ENCODE measurements at regions not wholly inside any gene's neighbourhood (a gene's known extent, or its start where the extent isn't known, plus 50 kb on each side); places are given as distances from the start of the nearest gene placed in this dataset.

GRCh38 chr13:103161476-103161875, 95.3 kb upstream of the SLC10A2 start:
- no peak for DNase-seq

DNA sequence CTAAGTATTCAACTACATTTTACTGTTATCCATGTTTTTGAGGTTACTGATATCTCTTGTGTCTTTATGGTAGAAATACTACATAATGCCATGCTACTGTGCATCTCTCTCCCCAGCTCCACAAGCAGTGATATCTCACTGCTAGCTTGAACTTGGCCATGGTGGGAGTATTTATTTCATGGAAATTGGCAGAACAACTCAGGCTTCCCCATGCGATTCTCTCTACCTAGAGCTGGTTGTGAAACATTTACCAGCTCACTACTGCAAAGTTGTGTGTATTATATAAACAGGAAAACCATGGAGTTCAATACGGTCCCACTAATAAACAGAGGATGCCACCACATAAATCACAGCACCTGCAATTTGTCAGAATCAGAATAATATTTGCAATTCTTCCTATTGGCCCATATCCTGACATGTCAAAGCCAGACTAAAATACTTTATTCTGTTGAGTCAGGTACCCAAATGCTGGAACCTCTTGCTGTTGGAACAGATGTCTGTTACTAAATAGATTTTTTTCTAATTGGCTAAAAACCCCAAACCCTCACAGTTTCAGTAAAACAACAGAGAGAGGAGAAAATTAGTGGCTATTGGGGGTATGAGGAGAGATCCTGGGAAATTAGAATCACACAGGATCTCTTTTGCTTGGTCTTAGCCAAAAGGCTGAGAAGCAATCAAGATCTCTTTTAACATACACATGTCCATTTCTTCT, 91.4 kb upstream of the SLC10A2 start:
- no peak for DNase-seq

GRCh38 chr13:103157016-103157415, 90.8 kb upstream of the SLC10A2 start:
- DNase-seq: no peak

DNA sequence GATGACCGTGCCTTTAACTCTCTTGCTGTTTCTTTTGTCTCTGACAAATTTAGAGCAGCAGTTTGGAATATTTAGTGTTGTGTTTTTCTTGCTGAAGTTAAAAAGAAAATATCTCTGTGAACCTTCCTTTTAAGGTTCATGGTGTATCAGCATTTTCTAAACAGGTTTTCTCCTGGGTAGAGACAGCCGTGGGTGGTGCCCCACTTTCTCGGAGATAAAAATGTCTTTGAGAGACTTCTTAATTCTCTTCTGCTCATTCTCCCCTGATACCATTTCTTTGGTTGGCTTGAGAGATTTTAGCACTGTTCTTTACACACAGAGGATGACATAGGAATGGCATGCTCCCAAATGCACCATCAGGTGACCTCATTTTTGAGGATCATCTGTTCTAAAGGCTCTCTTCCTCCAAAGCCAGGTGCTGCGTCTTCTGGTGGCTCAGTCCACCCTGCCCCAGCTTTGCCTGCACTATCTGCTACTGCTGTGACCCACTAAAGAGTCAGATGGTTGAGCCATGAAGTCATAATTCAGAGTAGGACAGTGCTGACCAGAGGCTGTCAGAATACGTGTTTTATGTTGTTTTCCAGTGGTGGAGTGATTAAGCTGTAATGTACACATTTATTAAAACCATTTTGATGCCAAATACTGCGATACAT, 90.3 kb upstream of the SLC10A2 start:
- DNase-seq: no peak

DNA sequence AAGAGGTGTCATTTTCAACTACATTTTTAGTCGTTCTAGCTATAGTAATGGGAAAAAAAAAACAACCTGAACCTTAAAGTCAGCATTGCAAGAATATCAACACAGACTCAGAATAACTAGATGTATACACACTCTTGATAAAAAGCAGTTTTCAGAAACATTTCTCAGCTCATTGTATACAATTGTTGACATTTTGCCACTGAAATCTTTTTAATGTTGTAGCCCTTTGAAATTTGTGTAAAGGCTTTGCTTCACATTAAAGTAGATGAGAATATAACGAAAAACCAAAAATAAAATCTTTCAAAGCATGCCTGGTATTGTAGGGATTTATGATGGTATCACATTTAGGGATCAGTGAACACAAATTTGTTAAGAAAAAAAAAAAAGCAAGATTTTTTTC, 87.2 kb upstream of the SLC10A2 start:
- no peak for DNase-seq

GRCh38 chr13:103147961-103148360, 81.7 kb upstream of the SLC10A2 start:
- DNase-seq: no peak

DNA sequence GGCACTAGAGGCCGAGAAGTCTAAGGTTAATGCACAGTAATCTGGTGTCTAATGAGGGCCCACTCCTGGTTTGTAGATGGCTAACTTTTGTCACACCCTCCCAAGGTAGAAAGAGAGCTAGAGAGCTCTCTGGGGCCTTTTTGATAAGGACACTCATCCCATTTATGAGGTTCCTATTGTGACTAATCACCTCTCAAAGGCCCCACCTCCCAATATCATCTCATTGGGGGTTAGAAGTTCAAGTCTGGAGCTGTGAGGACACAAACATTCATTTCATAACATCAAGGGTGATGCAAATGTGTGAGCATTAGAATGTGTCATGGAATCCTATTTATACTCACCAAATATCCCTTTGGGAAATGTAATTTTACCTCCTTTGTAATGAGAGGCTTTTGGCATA, 79.2 kb upstream of the SLC10A2 start:
- no peak for DNase-seq

GRCh38 chr13:103143432-103143831, 77.2 kb upstream of the SLC10A2 start:
- no peak for DNase-seq

DNA sequence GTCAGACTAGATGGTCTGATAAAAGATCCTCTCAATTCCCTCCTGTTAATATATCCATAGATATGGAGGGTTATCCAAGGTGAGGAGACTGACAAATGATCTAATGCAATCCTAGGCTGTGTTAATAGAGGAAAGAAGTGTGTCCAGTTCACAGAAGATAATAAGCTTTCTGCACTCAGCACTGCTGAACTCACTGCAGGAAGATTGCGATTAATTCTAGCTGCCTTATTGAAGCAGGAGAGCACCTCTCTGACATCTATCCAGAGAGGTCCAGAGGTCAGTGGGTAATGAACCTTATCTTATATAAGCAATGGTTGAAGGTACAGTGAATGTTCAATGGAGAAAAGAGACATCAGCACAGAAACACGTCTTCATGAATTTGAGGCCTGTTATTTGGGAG, 75.9 kb upstream of the SLC10A2 start:
- DNase-seq: no peak

DNA sequence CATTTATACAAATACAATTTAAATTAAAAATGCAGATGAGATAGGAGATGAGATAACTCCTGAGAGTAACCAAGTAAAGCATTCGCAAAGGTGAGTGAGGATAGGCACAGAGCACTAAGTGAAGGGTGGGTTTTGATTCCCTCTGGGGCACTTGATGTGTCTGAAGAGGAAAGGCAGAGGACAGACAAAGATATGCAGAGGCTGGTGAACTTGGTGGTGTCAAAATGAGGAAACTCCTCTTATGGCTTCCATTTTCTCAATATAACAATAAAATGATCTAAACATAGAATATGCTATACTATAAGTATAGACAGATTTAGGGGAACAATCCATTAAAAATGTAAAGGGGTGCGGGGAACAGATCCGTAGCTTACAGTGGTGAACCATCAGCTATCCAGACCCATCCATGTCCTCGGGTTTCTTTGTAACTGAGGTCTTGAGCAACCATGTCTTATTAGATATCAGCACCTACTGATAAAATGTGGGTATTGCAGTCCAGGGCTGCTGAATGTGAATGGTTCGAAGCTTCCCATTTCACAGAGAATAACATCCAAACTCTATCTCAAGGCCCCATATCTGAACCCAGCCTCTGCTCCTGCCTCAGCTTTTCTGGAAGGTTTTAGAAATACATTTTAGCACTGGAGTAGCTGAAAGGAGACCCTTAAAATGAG, 73.9 kb upstream of the SLC10A2 start:
- DNase-seq: no peak

- DNase-seq: no peak
Measured at GRCh38 chr13:103134271-103134670, 68.1 kb upstream of the SLC10A2 start.

GRCh38 chr13:103133556-103133955, 67.3 kb upstream of the SLC10A2 start:
- no peak for DNase-seq

- no peak for DNase-seq
Measured at GRCh38 chr13:103130681-103131210, 64.5 kb upstream of the SLC10A2 start.

GRCh38 chr13:103130146-103130545, 63.9 kb upstream of the SLC10A2 start:
- no peak for DNase-seq
